Esophagus (tissue), 2 donors: ENCODE measurements at regions not wholly inside any gene's neighbourhood (a gene's known extent, or its start where the extent isn't known, plus 50 kb on each side); places are given as distances from the start of the nearest gene placed in this dataset.
"Not testable (repeated sequence)": the region's sequence is repeated elsewhere in the genome, so short reads cannot be mapped to it uniquely, and the experiment has no call there.

Experiments
- H3K27ac ChIP-seq, 2 donors: one replicate each; pipeline ENCODE4 v1.5.1; 2013; ENCODE audit warnings: low read depth in 2 of 2, mild to moderate bottlenecking in 2 of 2, inconsistent platforms in 1 of 2, low read length in 1 of 2, moderate library complexity in 1 of 2
- H3K27me3 ChIP-seq, 2 donors: one replicate each; pipeline ENCODE4 v1.6.1; 2013; ENCODE audit warnings: low read length in 2 of 2, control low read depth in 1 of 2, mild to moderate bottlenecking in 1 of 2; ENCODE audit not compliant: insufficient read depth in 2 of 2, control insufficient read depth in 1 of 2
- H3K36me3 ChIP-seq, 2 donors: one replicate each; pipeline ENCODE4 v1.6.1; 2013; ENCODE audit warnings: low read length in 1 of 2; ENCODE audit not compliant: control insufficient read depth in 2 of 2, insufficient read depth in 2 of 2
- H3K4me1 ChIP-seq, 2 donors: one replicate each; pipeline ENCODE4 v1.6.1; 2013; ENCODE audit warnings: low read length in 1 of 2; ENCODE audit not compliant: control insufficient read depth in 2 of 2, insufficient read depth in 2 of 2
- H3K4me3 ChIP-seq, 2 donors: one replicate each; pipeline ENCODE4 v1.5.1; 2013; ENCODE audit warnings: low read length in 2 of 2, mild to moderate bottlenecking in 2 of 2, low read depth in 1 of 2, moderate library complexity in 1 of 2
- H3K9me3 ChIP-seq, 2 donors: one replicate each; pipeline ENCODE4 v1.6.1; 2013; ENCODE audit warnings: mild to moderate bottlenecking in 2 of 2, low read depth in 1 of 2, low read length in 1 of 2, moderate library complexity in 1 of 2; ENCODE audit not compliant: control insufficient read depth in 2 of 2, insufficient read depth in 1 of 2
- WGBS, 2 donors: extraction: QIAGEN DNeasy Blood & Tissue Kit; methylation state at CpG; one replicate each; pipeline ENCODE4 v1.1.7; 2013; 5-methylcytosine and 5-hydroxymethylcytosine counted together
- donor health status: healthy with polysubstance abuse.
- donor health status: Bipolar disorder and iron deficiency.

- H3K27me3 ChIP-seq, H3K27ac ChIP-seq, H3K4me3 ChIP-seq, H3K4me1 ChIP-seq, H3K36me3 ChIP-seq, H3K9me3 ChIP-seq: not testable (repeated sequence)
- 83 to 98% methylated on average over 6 of the region's 6 CpGs for WGBS, 2 donors
These were observed 307.4 kb upstream of the TBX18 start for GRCh38 chr6:85071845-85072244.

GRCh38 chr6:85069577-85069976 is 305.2 kb upstream of the TBX18 start:
- Histone ChIP-seq H3K27me3 (no peaks in the 10 kb centered on the region), H3K4me1 (no peaks in the 10 kb centered on the region), H3K27ac (no peak overlapping the region), H3K4me3 (no peak overlapping the region), H3K36me3 (no peaks in the 10 kb centered on the region), H3K9me3 (no peaks in the 10 kb centered on the region)
- 94 to 97% methylated on average over 1 of the region's 1 CpG for WGBS, 2 donors

- Histone ChIP-seq H3K36me3 (no peaks in the 10 kb centered on the region), H3K4me1 (no peaks in the 10 kb centered on the region), H3K27ac (no peak overlapping the region), H3K27me3 (no peaks in the 10 kb centered on the region), H3K9me3 (no peaks in the 10 kb centered on the region), H3K4me3 (no peak overlapping the region)
- WGBS, 2 donors: 78 to 88% methylated on average over 2 of the region's 2 CpGs
These were observed 303.8 kb upstream of the TBX18 start for GRCh38 chr6:85068221-85068620.

GRCh38 chr6:85066266-85066665 is 301.9 kb upstream of the TBX18 start:
- WGBS, 2 donors: 48 to 51% methylated on average over 5 of the region's 5 CpGs
- no peak overlapping the region for H3K27ac ChIP-seq

GRCh38 chr6:85065831-85066230 is 301.4 kb upstream of the TBX18 start:
- H3K4me3 ChIP-seq: no peak overlapping the region
- H3K36me3 ChIP-seq: no peaks in the 10 kb centered on the region
- no peaks in the 10 kb centered on the region for H3K9me3 ChIP-seq
- no peak overlapping the region for H3K27ac ChIP-seq
- H3K4me1 ChIP-seq: no peaks in the 10 kb centered on the region
- H3K27me3 ChIP-seq: no peaks in the 10 kb centered on the region

More at GRCh38 chr6:85066266-85066665, 301.9 kb upstream of the TBX18 start:
- no peaks in the 10 kb centered on the region for H3K9me3 ChIP-seq
- H3K27me3 ChIP-seq: no peaks in the 10 kb centered on the region
- no peak overlapping the region for H3K4me3 ChIP-seq
- H3K36me3 ChIP-seq: no peaks in the 10 kb centered on the region
- H3K4me1 ChIP-seq: no peaks in the 10 kb centered on the region

GRCh38 chr6:85063611-85064010 is 299.2 kb upstream of the TBX18 start:
- no peaks in the 10 kb centered on the region for H3K27me3 ChIP-seq
- no peaks in the 10 kb centered on the region for H3K9me3 ChIP-seq
- H3K27ac ChIP-seq: no peak overlapping the region
- no peak overlapping the region for H3K4me3 ChIP-seq
- H3K36me3 ChIP-seq: no peaks in the 10 kb centered on the region
- WGBS, 2 donors: 54 to 56% methylated on average over 4 of the region's 4 CpGs
- H3K4me1 ChIP-seq: no peaks in the 10 kb centered on the region

GRCh38 chr6:85062884-85063283 is 298.5 kb upstream of the TBX18 start:
- Histone ChIP-seq H3K27ac (no peak overlapping the region), H3K4me1 (no peaks in the 10 kb centered on the region), H3K9me3 (no peaks in the 10 kb centered on the region), H3K4me3 (no peak overlapping the region), H3K36me3 (no peaks in the 10 kb centered on the region), H3K27me3 (no peaks in the 10 kb centered on the region)
- WGBS, 2 donors: 76 to 79% methylated on average over 2 of the region's 2 CpGs

GRCh38 chr6:85058806-85059205 is 294.4 kb upstream of the TBX18 start:
- no peak overlapping the region for H3K27ac ChIP-seq
- H3K4me3 ChIP-seq: no peak overlapping the region
- no peaks in the 10 kb centered on the region for H3K27me3 ChIP-seq
- 29 to 50% methylated on average over 2 of the region's 2 CpGs for WGBS, 2 donors
- no peaks in the 10 kb centered on the region for H3K36me3 ChIP-seq
- no peaks in the 10 kb centered on the region for H3K4me1 ChIP-seq
- H3K9me3 ChIP-seq: no peaks in the 10 kb centered on the region

GRCh38 chr6:85050149-85050548 is 285.8 kb upstream of the TBX18 start:
- H3K4me3 ChIP-seq: no peak overlapping the region
- H3K27ac ChIP-seq: no peak overlapping the region
- no peaks in the 10 kb centered on the region for H3K4me1 ChIP-seq
- no peaks in the 10 kb centered on the region for H3K9me3 ChIP-seq
- H3K27me3 ChIP-seq: no peaks in the 10 kb centered on the region
- no peaks in the 10 kb centered on the region for H3K36me3 ChIP-seq

GRCh38 chr6:85049282-85049681 is 284.9 kb upstream of the TBX18 start:
- no peaks in the 10 kb centered on the region for H3K27me3 ChIP-seq
- no peak overlapping the region for H3K4me3 ChIP-seq
- no peaks in the 10 kb centered on the region for H3K9me3 ChIP-seq
- H3K4me1 ChIP-seq: no peaks in the 10 kb centered on the region
- 87 to 94% methylated on average over 2 of the region's 2 CpGs for WGBS, 2 donors
- no peaks in the 10 kb centered on the region for H3K36me3 ChIP-seq
- H3K27ac ChIP-seq: no peak overlapping the region
